HepG2 (cell line): ENCODE measurements at regions not wholly inside any gene's neighbourhood (a gene's known extent, or its start where the extent isn't known, plus 50 kb on each side); places are given as distances from the start of the nearest gene placed in this dataset.

Experiments used
- ATAC-seq: fragments of 200-7000 bp; cut with Tn5 transposase; 3 replicates; pipeline ENCODE4 v1.9.1; 2020; ENCODE audit warnings: mild to moderate bottlenecking, moderate library complexity
- BruUV-seq: library from RNA; stranded (reverse); fragments of 400-500 nt; replicated peaks from 2 replicates; lab custom pipeline; 2021; lab: Mats Ljungman, UMichigan
- CTCF ChIA-PET: fragments of 300-600 bp; formaldehyde crosslinking; extraction: SDS; loops from one replicate; lab custom pipeline; 2021; ENCODE audit warnings: low total read pairs, inconsistent platforms, low intra/inter-chr PET ratio; lab: Yijun Ruan, JAX
- POLR2A ChIA-PET: fragments of 350-600 bp; sonication (Branson Sonifier 250); formaldehyde crosslinking; loops from one replicate; lab custom pipeline; 2020; ENCODE audit warnings: antibody characterized with exemption, inconsistent platforms; lab: Yijun Ruan, JAX
- DNase-seq: peaks from one replicate; pipeline ENCODE4 v3.0.0-alpha.2; 2015; ENCODE audit warnings: low spot score
- FAIRE-seq: peaks from 3 replicates; lab custom pipeline; 2011; peaks lifted over from hg19 to GRCh38; lab: Jason Lieb, UNC
- H2AFZ ChIP-seq: one replicate; pipeline ENCODE4 v1.6.1; 2011; ENCODE audit warnings: low read length, inconsistent platforms
- H3K27ac ChIP-seq: fragments of 300-600 bp; 3 replicates; pipeline ENCODE4 v1.8.0; 2011; ENCODE audit warnings: mixed run types, mild to moderate bottlenecking, mixed read lengths, low read length, inconsistent platforms; ENCODE audit not compliant: insufficient read depth; ENCODE audit errors: extremely low read length
- H3K27me3 ChIP-seq, 2 experiments: fragments of 200-600 bp in 1 of 2; 2 replicates in 1 of 2; 3 replicates in 1 of 2; pipeline versions ENCODE4 v1.6.0 to v1.8.0; 2011; ENCODE audit warnings: low read length in 2 of 2, mild to moderate bottlenecking in 2 of 2, moderate library complexity in 2 of 2, inconsistent platforms in 1 of 2; ENCODE audit not compliant: insufficient read depth in 2 of 2, control insufficient read depth in 1 of 2
- H3K36me3 ChIP-seq, 2 experiments: fragments of 200-600 bp in 1 of 2; replicated peaks in 1 of 2; 2 replicates in 1 of 2; 3 replicates in 1 of 2; pipeline versions ENCODE4 v1.5.1 to v1.8.0; 2011; ENCODE audit warnings: low read length in 2 of 2, inconsistent platforms in 1 of 2; ENCODE audit not compliant: insufficient read depth in 2 of 2, control insufficient read depth in 1 of 2
- H3K4me1 ChIP-seq: 2 replicates; pipeline ENCODE4 v1.5.1; 2012; ENCODE audit warnings: low read length, inconsistent platforms; ENCODE audit not compliant: insufficient read depth
- H3K4me2 ChIP-seq: 2 replicates; pipeline ENCODE4 v1.6.0; 2011; ENCODE audit warnings: low read depth, low read length, inconsistent platforms
- H3K4me3 ChIP-seq, 3 experiments: fragments of 200-600 bp in 1 of 3; sonication (generic), shearing (Covaris generic) in 1 of 3; replicated peaks in 1 of 3; 2 replicates each; pipeline ENCODE4 v1.5.1; 2011 to 2016; ENCODE audit warnings: low read length in 3 of 3, inconsistent platforms in 2 of 3, low read depth in 2 of 3, mild to moderate bottlenecking in 2 of 3, control low read depth in 1 of 3, mixed read lengths in 1 of 3; ENCODE audit not compliant: insufficient read depth in 1 of 3
- H3K79me2 ChIP-seq: one replicate; pipeline ENCODE4 v1.6.1; 2011; ENCODE audit warnings: low read length, inconsistent platforms; ENCODE audit not compliant: insufficient read depth
- H3K9ac ChIP-seq: 2 replicates; pipeline ENCODE4 v1.6.0; 2011; ENCODE audit warnings: mild to moderate bottlenecking, low read depth, low read length, inconsistent platforms; ENCODE audit not compliant: insufficient read depth
- H3K9me3 ChIP-seq: 2 replicates; pipeline ENCODE4 v1.5.1; 2012; ENCODE audit warnings: mild to moderate bottlenecking, low read length
- H4K20me1 ChIP-seq: 2 replicates; pipeline ENCODE4 v1.6.0; 2011; ENCODE audit warnings: inconsistent platforms, mild to moderate bottlenecking, low read length, moderate library complexity; ENCODE audit not compliant: insufficient read depth
- DR1 ChIP-seq: sonication (generic); formaldehyde crosslinking; IDR thresholded peaks from 2 replicates; pipeline ENCODE4 v1.8.0; 2021; ENCODE audit warnings: mild to moderate bottlenecking, missing genetic modification reagents, inconsistent platforms
- FOXO1 ChIP-seq: sonication (generic); formaldehyde crosslinking; IDR thresholded peaks from 2 replicates; pipeline ENCODE4 v1.4.0; 2020; ENCODE audit warnings: missing genetic modification reagents
- ISL2 ChIP-seq: sonication (generic); formaldehyde crosslinking; IDR thresholded peaks from 2 replicates; pipeline ENCODE4 v1.5.0; 2020; ENCODE audit warnings: missing genetic modification reagents
- KDM6A ChIP-seq: IDR thresholded peaks from 2 replicates; pipeline ENCODE4 v1.6.1; 2016; ENCODE audit warnings: low read depth
- NCOR1 ChIP-seq: fragments of 200-600 bp; sonication (generic); IDR thresholded peaks from 2 replicates; pipeline ENCODE4 v1.7.0; 2017; ENCODE audit warnings: antibody characterized with exemption, low read length, borderline replicate concordance
- RBM22 ChIP-seq: fragments of 200-400 bp; formaldehyde crosslinking; optimal IDR thresholded peaks from 2 replicates; pipeline ENCODE3; 2017; ENCODE audit warnings: mild to moderate bottlenecking, low read length, moderate library complexity
- SP140L ChIP-seq: sonication (generic); formaldehyde crosslinking; IDR thresholded peaks from 2 replicates; pipeline ENCODE4 v1.4.0; 2020; ENCODE audit warnings: missing genetic modification reagents, borderline replicate concordance
- ZBTB21 ChIP-seq: sonication (generic); formaldehyde crosslinking; IDR thresholded peaks from 2 replicates; pipeline ENCODE4 v1.4.0; 2020; ENCODE audit warnings: missing genetic modification reagents
- ZC3H4 ChIP-seq: sonication (generic); formaldehyde crosslinking; IDR thresholded peaks from 2 replicates; pipeline ENCODE4 v1.4.0; 2020; ENCODE audit warnings: missing genetic modification reagents, borderline replicate concordance
- ZMAT3 ChIP-seq: sonication (generic); formaldehyde crosslinking; conservative IDR thresholded peaks from 2 replicates; pipeline ENCODE4 v1.7.0; 2021; ENCODE audit warnings: missing genetic modification reagents
- ZNF136 ChIP-seq: sonication (generic); formaldehyde crosslinking; IDR thresholded peaks from 2 replicates; pipeline ENCODE4 v1.8.1; 2022; ENCODE audit warnings: low read depth, mild to moderate bottlenecking, moderate library complexity, missing genetic modification reagents
- WGBS: methylation state at CpG from one replicate; pipeline ENCODE4 v1.1.6; 2017; ENCODE audit warnings: low lambda C conversion rate; 5-methylcytosine and 5-hydroxymethylcytosine counted together
- in situ Hi-C: cut with HindIII; loops from 2 replicates; pipeline ENCODE4 v1.10.0; 2017; ENCODE audit warnings: low pct_unique_long_range_greater_than_20kb; ENCODE audit not compliant: extremely low pct_ligation_motif_present
- intact Hi-C: fragments of 100-400 bp; cut with micrococcal nuclease; formaldehyde crosslinking; loops from one replicate; pipeline ENCODE4 v1.10.0; 2022; ENCODE audit not compliant: unreplicated experiment
- TF ChIP-seq, protein P1 (sequence below): sonication (generic); formaldehyde crosslinking; IDR thresholded peaks from 2 replicates; pipeline ENCODE4 v1.4.0; 2020; ENCODE audit warnings: low read depth, mild to moderate bottlenecking, missing genetic modification reagents
- TF ChIP-seq, protein P2 (sequence below): sonication (generic); formaldehyde crosslinking; IDR thresholded peaks from 2 replicates; pipeline ENCODE4 v1.4.0; 2020; ENCODE audit warnings: missing genetic modification reagents
- TF ChIP-seq, protein P3 (sequence below): sonication (generic); formaldehyde crosslinking; IDR thresholded peaks from 2 replicates; pipeline ENCODE4 v1.4.0; 2020; ENCODE audit warnings: mild to moderate bottlenecking, missing genetic modification reagents
- TF ChIP-seq, protein P4 (sequence below): fragments of 450-650 bp; IDR thresholded peaks from 2 replicates; pipeline ENCODE4 v1.6.1; 2017; ENCODE audit warnings: mild to moderate bottlenecking

DNA sequence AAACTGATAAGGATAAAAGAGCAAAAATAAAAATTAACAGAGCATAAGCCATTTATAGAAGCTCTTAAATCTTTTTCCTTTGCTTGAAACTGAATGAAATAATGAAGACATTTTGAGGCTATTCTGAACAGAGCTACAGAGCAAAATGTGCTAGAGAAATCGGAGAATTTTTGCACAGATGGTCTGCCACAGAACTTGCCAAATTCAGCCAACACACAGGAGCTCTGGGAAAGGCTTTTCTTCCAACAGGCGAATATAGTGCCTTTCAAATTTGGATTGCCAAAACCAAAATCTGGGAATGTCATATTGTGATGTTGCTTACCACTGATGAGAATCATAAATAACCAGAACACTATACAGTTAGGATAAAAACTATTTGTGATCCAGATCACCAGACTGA lies 406.3 kb downstream of the RPL10L start:
- BruUV-seq, result no TSS peak
- Histone ChIP-seq H3K79me2 (no peaks in the 10 kb centered on the region), H2AFZ (no peak overlapping the region), H3K27ac (no peak overlapping the region), H3K36me3 (no peaks in the 10 kb centered on the region), H3K9ac (no peak overlapping the region), H3K9me3 (no peaks in the 10 kb centered on the region), H3K4me3 (no peak overlapping the region), H3K4me1 (no peaks in the 10 kb centered on the region), H4K20me1 (no peaks in the 10 kb centered on the region), H3K4me2 (no peak overlapping the region), H3K27me3 (no peaks in the 10 kb centered on the region; a peak in 1 of 5 replicates)
- WGBS, result 0% methylated on average over 2 of the region's 2 CpGs
- ATAC-seq (no peak), DNase-seq (no peak), FAIRE-seq (no peak)
- ChIA-PET CTCF (no interaction called here), POLR2A (no interaction called here)
- intact Hi-C loops (no loop called here), in situ Hi-C loops (no loop called here)
- no peak for TF ChIP-seq ZC3H4 (CRISPR knock-in tag)
- no peak for TF ChIP-seq NCOR1
- TF ChIP-seq RBM22, result no peak
- no peak for TF ChIP-seq KDM6A (CRISPR knock-in tag)
- no peak for TF ChIP-seq ZNF136 (CRISPR knock-in tag)
- no peak for TF ChIP-seq FOXO1 (CRISPR knock-in tag)
- TF ChIP-seq ZMAT3, result no peak
- TF ChIP-seq, protein P1, sequence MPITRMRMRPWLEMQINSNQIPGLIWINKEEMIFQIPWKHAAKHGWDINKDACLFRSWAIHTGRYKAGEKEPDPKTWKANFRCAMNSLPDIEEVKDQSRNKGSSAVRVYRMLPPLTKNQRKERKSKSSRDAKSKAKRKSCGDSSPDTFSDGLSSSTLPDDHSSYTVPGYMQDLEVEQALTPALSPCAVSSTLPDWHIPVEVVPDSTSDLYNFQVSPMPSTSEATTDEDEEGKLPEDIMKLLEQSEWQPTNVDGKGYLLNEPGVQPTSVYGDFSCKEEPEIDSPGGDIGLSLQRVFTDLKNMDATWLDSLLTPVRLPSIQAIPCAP (CRISPR knock-in tag), result no peak
- no peak for TF ChIP-seq SP140L (CRISPR knock-in tag)
- TF ChIP-seq ISL2 (CRISPR knock-in tag), result no peak
- TF ChIP-seq, protein P2, sequence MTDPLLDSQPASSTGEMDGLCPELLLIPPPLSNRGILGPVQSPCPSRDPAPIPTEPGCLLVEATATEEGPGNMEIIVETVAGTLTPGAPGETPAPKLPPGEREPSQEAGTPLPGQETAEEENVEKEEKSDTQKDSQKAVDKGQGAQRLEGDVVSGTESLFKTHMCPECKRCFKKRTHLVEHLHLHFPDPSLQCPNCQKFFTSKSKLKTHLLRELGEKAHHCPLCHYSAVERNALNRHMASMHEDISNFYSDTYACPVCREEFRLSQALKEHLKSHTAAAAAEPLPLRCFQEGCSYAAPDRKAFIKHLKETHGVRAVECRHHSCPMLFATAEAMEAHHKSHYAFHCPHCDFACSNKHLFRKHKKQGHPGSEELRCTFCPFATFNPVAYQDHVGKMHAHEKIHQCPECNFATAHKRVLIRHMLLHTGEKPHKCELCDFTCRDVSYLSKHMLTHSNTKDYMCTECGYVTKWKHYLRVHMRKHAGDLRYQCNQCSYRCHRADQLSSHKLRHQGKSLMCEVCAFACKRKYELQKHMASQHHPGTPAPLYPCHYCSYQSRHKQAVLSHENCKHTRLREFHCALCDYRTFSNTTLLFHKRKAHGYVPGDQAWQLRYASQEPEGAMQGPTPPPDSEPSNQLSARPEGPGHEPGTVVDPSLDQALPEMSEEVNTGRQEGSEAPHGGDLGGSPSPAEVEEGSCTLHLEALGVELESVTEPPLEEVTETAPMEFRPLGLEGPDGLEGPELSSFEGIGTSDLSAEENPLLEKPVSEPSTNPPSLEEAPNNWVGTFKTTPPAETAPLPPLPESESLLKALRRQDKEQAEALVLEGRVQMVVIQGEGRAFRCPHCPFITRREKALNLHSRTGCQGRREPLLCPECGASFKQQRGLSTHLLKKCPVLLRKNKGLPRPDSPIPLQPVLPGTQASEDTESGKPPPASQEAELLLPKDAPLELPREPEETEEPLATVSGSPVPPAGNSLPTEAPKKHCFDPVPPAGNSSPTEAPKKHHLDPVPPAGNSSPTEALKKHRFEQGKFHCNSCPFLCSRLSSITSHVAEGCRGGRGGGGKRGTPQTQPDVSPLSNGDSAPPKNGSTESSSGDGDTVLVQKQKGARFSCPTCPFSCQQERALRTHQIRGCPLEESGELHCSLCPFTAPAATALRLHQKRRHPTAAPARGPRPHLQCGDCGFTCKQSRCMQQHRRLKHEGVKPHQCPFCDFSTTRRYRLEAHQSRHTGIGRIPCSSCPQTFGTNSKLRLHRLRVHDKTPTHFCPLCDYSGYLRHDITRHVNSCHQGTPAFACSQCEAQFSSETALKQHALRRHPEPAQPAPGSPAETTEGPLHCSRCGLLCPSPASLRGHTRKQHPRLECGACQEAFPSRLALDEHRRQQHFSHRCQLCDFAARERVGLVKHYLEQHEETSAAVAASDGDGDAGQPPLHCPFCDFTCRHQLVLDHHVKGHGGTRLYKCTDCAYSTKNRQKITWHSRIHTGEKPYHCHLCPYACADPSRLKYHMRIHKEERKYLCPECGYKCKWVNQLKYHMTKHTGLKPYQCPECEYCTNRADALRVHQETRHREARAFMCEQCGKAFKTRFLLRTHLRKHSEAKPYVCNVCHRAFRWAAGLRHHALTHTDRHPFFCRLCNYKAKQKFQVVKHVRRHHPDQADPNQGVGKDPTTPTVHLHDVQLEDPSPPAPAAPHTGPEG (CRISPR knock-in tag), result no peak
- TF ChIP-seq, protein P3, sequence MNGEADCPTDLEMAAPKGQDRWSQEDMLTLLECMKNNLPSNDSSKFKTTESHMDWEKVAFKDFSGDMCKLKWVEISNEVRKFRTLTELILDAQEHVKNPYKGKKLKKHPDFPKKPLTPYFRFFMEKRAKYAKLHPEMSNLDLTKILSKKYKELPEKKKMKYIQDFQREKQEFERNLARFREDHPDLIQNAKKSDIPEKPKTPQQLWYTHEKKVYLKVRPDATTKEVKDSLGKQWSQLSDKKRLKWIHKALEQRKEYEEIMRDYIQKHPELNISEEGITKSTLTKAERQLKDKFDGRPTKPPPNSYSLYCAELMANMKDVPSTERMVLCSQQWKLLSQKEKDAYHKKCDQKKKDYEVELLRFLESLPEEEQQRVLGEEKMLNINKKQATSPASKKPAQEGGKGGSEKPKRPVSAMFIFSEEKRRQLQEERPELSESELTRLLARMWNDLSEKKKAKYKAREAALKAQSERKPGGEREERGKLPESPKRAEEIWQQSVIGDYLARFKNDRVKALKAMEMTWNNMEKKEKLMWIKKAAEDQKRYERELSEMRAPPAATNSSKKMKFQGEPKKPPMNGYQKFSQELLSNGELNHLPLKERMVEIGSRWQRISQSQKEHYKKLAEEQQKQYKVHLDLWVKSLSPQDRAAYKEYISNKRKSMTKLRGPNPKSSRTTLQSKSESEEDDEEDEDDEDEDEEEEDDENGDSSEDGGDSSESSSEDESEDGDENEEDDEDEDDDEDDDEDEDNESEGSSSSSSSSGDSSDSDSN (CRISPR knock-in tag), result no peak
- TF ChIP-seq, protein P4, sequence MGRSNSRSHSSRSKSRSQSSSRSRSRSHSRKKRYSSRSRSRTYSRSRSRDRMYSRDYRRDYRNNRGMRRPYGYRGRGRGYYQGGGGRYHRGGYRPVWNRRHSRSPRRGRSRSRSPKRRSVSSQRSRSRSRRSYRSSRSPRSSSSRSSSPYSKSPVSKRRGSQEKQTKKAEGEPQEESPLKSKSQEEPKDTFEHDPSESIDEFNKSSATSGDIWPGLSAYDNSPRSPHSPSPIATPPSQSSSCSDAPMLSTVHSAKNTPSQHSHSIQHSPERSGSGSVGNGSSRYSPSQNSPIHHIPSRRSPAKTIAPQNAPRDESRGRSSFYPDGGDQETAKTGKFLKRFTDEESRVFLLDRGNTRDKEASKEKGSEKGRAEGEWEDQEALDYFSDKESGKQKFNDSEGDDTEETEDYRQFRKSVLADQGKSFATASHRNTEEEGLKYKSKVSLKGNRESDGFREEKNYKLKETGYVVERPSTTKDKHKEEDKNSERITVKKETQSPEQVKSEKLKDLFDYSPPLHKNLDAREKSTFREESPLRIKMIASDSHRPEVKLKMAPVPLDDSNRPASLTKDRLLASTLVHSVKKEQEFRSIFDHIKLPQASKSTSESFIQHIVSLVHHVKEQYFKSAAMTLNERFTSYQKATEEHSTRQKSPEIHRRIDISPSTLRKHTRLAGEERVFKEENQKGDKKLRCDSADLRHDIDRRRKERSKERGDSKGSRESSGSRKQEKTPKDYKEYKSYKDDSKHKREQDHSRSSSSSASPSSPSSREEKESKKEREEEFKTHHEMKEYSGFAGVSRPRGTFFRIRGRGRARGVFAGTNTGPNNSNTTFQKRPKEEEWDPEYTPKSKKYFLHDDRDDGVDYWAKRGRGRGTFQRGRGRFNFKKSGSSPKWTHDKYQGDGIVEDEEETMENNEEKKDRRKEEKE, result no peak
- no peak for TF ChIP-seq ZBTB21 (CRISPR knock-in tag)
- no peak for TF ChIP-seq DR1
